GM12878 (cell line): ENCODE measurements at regions not wholly inside any gene's neighbourhood (a gene's known extent, or its start where the extent isn't known, plus 50 kb on each side); places are given as distances from the start of the nearest gene placed in this dataset.

Source experiments
- ATAC-seq: fragments of 200-7000 bp; cut with Tn5 transposase; 3 replicates; pipeline ENCODE4 v1.9.1; 2020; ENCODE audit warnings: mild to moderate bottlenecking, moderate library complexity
- BruUV-seq: library from RNA; stranded (reverse); fragments of 400-500 nt; replicated peaks from 2 replicates; lab custom pipeline; 2021; lab: Mats Ljungman, UMichigan
- CTCF ChIA-PET: fragments of 300-600 bp; sonication (Branson Sonifier 250); formaldehyde crosslinking; extraction: SDS; loops from one replicate; lab custom pipeline; 2021; ENCODE audit warnings: inconsistent platforms; lab: Yijun Ruan, JAX
- POLR2A ChIA-PET: fragments of 350-600 bp; formaldehyde crosslinking; extraction: SDS; loops from one replicate; lab custom pipeline; 2021; ENCODE audit warnings: inconsistent platforms; lab: Charles Lee
- RAD21 ChIA-PET: fragments of 300-600 bp; sonication (Branson Sonifier 250); formaldehyde crosslinking; loops from one replicate; lab custom pipeline; 2023; ENCODE audit warnings: antibody characterized with exemption; ENCODE audit not compliant: unreplicated experiment; lab: Charles Lee
- SMC1A ChIA-PET: fragments of 300-600 bp; sonication (Branson Sonifier 250); formaldehyde crosslinking; loops from one replicate; lab custom pipeline; 2023; ENCODE audit not compliant: unreplicated experiment, uncharacterized antibody; lab: Charles Lee
- DNase-seq: peaks from one replicate; pipeline ENCODE4 v3.0.0-alpha.2; 2011; ENCODE audit warnings: low read depth, low spot score
- FAIRE-seq: peaks from 3 replicates; lab custom pipeline; 2011; peaks lifted over from hg19 to GRCh38; lab: Jason Lieb, UNC
- H2AFZ ChIP-seq: 2 replicates; pipeline ENCODE4 v1.6.0; 2011; ENCODE audit warnings: low read depth, low read length, control low read depth; ENCODE audit not compliant: control insufficient read depth
- H3K27ac ChIP-seq: 2 replicates; pipeline ENCODE4 v1.5.1; 2011; ENCODE audit warnings: control low read depth; ENCODE audit not compliant: control insufficient read depth, insufficient read depth
- H3K27me3 ChIP-seq, 2 experiments: replicated peaks in 1 of 2; 2 replicates each; pipeline versions ENCODE4 v1.6.0 to v1.6.1; 2011; ENCODE audit warnings: low read length in 1 of 2; ENCODE audit not compliant: control insufficient read depth in 2 of 2, insufficient read depth in 2 of 2
- H3K36me3 ChIP-seq, 2 experiments: 2 replicates each; pipeline ENCODE4 v1.5.1; 2011; ENCODE audit warnings: low read length in 1 of 2; ENCODE audit not compliant: control insufficient read depth in 2 of 2, insufficient read depth in 2 of 2
- H3K4me1 ChIP-seq: 2 replicates; pipeline ENCODE4 v1.6.1; 2011; ENCODE audit warnings: mild to moderate bottlenecking, low read length, moderate library complexity, mixed read lengths; ENCODE audit not compliant: control insufficient read depth, insufficient read depth
- H3K4me2 ChIP-seq: 2 replicates; pipeline ENCODE4 v1.6.0; 2011; ENCODE audit warnings: control low read depth; ENCODE audit not compliant: control insufficient read depth, insufficient read depth
- H3K4me3 ChIP-seq: fragments of 200-600 bp; sonication (generic); 2 replicates; pipeline ENCODE4 v1.5.1; 2016
- H3K79me2 ChIP-seq: 2 replicates; pipeline ENCODE4 v1.6.0; 2011; ENCODE audit warnings: low read length; ENCODE audit not compliant: control insufficient read depth, insufficient read depth
- H3K9ac ChIP-seq: 2 replicates; pipeline ENCODE4 v1.8.0; 2011; ENCODE audit warnings: low read length, control low read depth, mixed read lengths; ENCODE audit not compliant: control insufficient read depth, insufficient read depth
- H3K9me3 ChIP-seq: replicated peaks from 3 replicates; pipeline ENCODE4 v1.5.1; 2011; ENCODE audit warnings: mild to moderate bottlenecking, low read length; ENCODE audit not compliant: control insufficient read depth, insufficient read depth
- H4K20me1 ChIP-seq: 2 replicates; pipeline ENCODE4 v1.6.0; 2011; ENCODE audit not compliant: control insufficient read depth, insufficient read depth
- BHLHE40 ChIP-seq, 2 experiments: fragments of 450-650 bp in 1 of 2; IDR thresholded peaks; 2 replicates each; pipeline ENCODE4 v1.6.1; 2011 to 2017; ENCODE audit warnings: low read depth in 2 of 2, borderline replicate concordance in 1 of 2, improper control_type of control experiment in 1 of 2, low read length in 1 of 2, mild to moderate bottlenecking in 1 of 2
- EP300 ChIP-seq, 2 experiments: fragments of 150-350 bp in 1 of 2; IDR thresholded peaks; 2 replicates each; pipeline ENCODE4 v1.6.1; 2011 to 2012; ENCODE audit warnings: low read depth in 2 of 2, low read length in 2 of 2, borderline replicate concordance in 1 of 2, improper control_type of control experiment in 1 of 2, inconsistent platforms in 1 of 2; ENCODE audit not compliant: control insufficient read depth in 1 of 2
- IRF4 ChIP-seq: IDR thresholded peaks from 2 replicates; pipeline ENCODE4 v1.6.1; 2011; ENCODE audit warnings: low read depth, low read length
- KAT2A ChIP-seq: conservative IDR thresholded peaks from 2 replicates; pipeline ENCODE4 v1.6.1; 2011; ENCODE audit warnings: low read depth, low read length; ENCODE audit not compliant: control insufficient read depth
- NBN ChIP-seq: fragments of 450-650 bp; IDR thresholded peaks from 2 replicates; pipeline ENCODE4 v1.6.1; 2016
- NR2C1 ChIP-seq: fragments of 450-650 bp; IDR thresholded peaks from 2 replicates; pipeline ENCODE4 v1.6.1; 2017; ENCODE audit warnings: antibody characterized with exemption, mild to moderate bottlenecking, moderate library complexity
- PAX8 ChIP-seq: fragments of 450-650 bp; IDR thresholded peaks from 2 replicates; pipeline ENCODE4 v1.6.1; 2017; ENCODE audit warnings: mild to moderate bottlenecking, moderate library complexity
- SREBF2 ChIP-seq: IDR thresholded peaks from 2 replicates; pipeline ENCODE4 v1.6.1; 2012; ENCODE audit warnings: mild to moderate bottlenecking, low read length
- STAT1 ChIP-seq: fragments of 450-650 bp; conservative IDR thresholded peaks from 2 replicates; pipeline ENCODE4 v1.6.1; 2014; ENCODE audit warnings: antibody characterized with exemption, mild to moderate bottlenecking
- TCF12 ChIP-seq: IDR thresholded peaks from 2 replicates; pipeline ENCODE4 v1.6.1; 2011; ENCODE audit warnings: low read depth, mild to moderate bottlenecking, low read length
- TCF3 ChIP-seq: IDR thresholded peaks from 2 replicates; pipeline ENCODE4 v1.6.1; 2012; ENCODE audit warnings: low read depth, mild to moderate bottlenecking, low read length, borderline replicate concordance; ENCODE audit not compliant: insufficient read depth
- USF2 ChIP-seq: IDR thresholded peaks from 2 replicates; pipeline ENCODE4 v1.6.1; 2011; ENCODE audit warnings: low read depth, low read length, improper control_type of control experiment, borderline replicate concordance
- ZNF207 ChIP-seq: fragments of 450-650 bp; IDR thresholded peaks from 2 replicates; pipeline ENCODE4 v1.6.1; 2014; ENCODE audit warnings: antibody characterized with exemption, mild to moderate bottlenecking, borderline replicate concordance
- WGBS: methylation state at CpG from one replicate; pipeline ENCODE4 v1.1.6; 2016; ENCODE audit warnings: low lambda C conversion rate; ENCODE audit not compliant: insufficient replicate concordance, insufficient coverage; ENCODE audit errors: missing lambda C conversion rate; 5-methylcytosine and 5-hydroxymethylcytosine counted together
- in situ Hi-C: fragments of 300-500 bp; cut with MboI; formaldehyde crosslinking; loops from 9 replicates; pipeline ENCODE4 v1.14.3; 2018; ENCODE audit warnings: mixed read lengths
- intact Hi-C: fragments of 100-400 bp; cut with micrococcal nuclease; formaldehyde crosslinking; loops from one replicate; pipeline ENCODE4 v1.14.2; 2022; ENCODE audit not compliant: unreplicated experiment

- DNase-seq (no peak), ATAC-seq (no peak), FAIRE-seq (no peak)
- CTCF ChIA-PET = no interaction called here
- no peaks in the 10 kb centered on the region for H3K36me3 ChIP-seq
- no peak overlapping the region for H2AFZ ChIP-seq
- TF ChIP-seq EP300 (IDR thresholded peaks at IDR 0.05; ENCODE audit: borderline replicate concordance in 1 of 2, control insufficient read depth in 1 of 2, low read depth in 2 of 2, low read length in 2 of 2) (no peak), PAX8 (no peak), NBN (no peak)
- H3K4me3 ChIP-seq = no peak overlapping the region
- H3K4me2 ChIP-seq = no peak overlapping the region
- no peak overlapping the region for H3K9ac ChIP-seq
- SMC1A ChIA-PET = no interaction called here
- no TSS peak for BruUV-seq
- WGBS = 5% methylated on average over 5 of the region's 6 CpGs
- no peak overlapping the region for H3K27ac ChIP-seq
- no peaks in the 10 kb centered on the region for H3K4me1 ChIP-seq
- H3K79me2 ChIP-seq = no peaks in the 10 kb centered on the region
- in situ Hi-C loops (no loop called here), intact Hi-C loops (no loop called here)
- no peaks in the 10 kb centered on the region for H3K27me3 ChIP-seq
- RAD21 ChIA-PET = no interaction called here
- POLR2A ChIA-PET = no interaction called here
- H4K20me1 ChIP-seq = no peaks in the 10 kb centered on the region
- H3K9me3 ChIP-seq = no peaks in the 10 kb centered on the region
These were observed 983.1 kb upstream of the PABPC4L start for GRCh38 chr4:135184715-135185114.

- Histone ChIP-seq H3K4me2 (no peak overlapping the region), H3K9ac (no peak overlapping the region), H3K27me3 (no peaks in the 10 kb centered on the region), H3K4me1 (no peaks in the 10 kb centered on the region), H3K4me3 (no peak overlapping the region), H3K9me3 (no peaks in the 10 kb centered on the region), H3K36me3 (no peaks in the 10 kb centered on the region), H3K27ac (no peak overlapping the region), H4K20me1 (no peaks in the 10 kb centered on the region), H3K79me2 (no peaks in the 10 kb centered on the region), H2AFZ (no peak overlapping the region)
- no TSS peak for BruUV-seq
- intact Hi-C loops (no loop called here), in situ Hi-C loops (no loop called here)
- SMC1A ChIA-PET = interaction anchor here (0.9 to 2.0 kb wide), 2 partner anchors 12 to 28 kb away, joined by 3 to 7 read pairs; no protein-coding TSS in a partner anchor
- DNase-seq (no peak), ATAC-seq (no peak), FAIRE-seq (no peak)
- RAD21 ChIA-PET = no interaction called here
- CTCF ChIA-PET = interaction anchor here (0.6 kb wide), 1 partner anchor 13 kb away, joined by 4 read pairs; no protein-coding TSS in a partner anchor
- no peak for TF ChIP-seq BHLHE40 (IDR thresholded peaks at IDR 0.05; ENCODE audit: borderline replicate concordance in 1 of 2, low read depth in 2 of 2, low read length in 1 of 2)
- TF ChIP-seq TCF12 = no peak
- TF ChIP-seq ZNF207 = no peak
- no peak for TF ChIP-seq KAT2A
- no peak for TF ChIP-seq USF2
- no peak for TF ChIP-seq STAT1
- no peak for TF ChIP-seq NR2C1
- TF ChIP-seq IRF4 = no peak
- no peak for TF ChIP-seq TCF3
- no peak for TF ChIP-seq SREBF2
- POLR2A ChIA-PET = interaction anchor here (1.2 kb wide), 1 partner anchor 12 kb away, joined by 3 read pairs; no protein-coding TSS in a partner anchor
These were observed 975.7 kb upstream of the PABPC4L start for GRCh38 chr4:135177321-135177720.
